Left ventricle myocardium superior (tissue), 1 donor: ENCODE measurements at regions not wholly inside any gene's neighbourhood (a gene's known extent, or its start where the extent isn't known, plus 50 kb on each side); places are given as distances from the start of the nearest gene placed in this dataset.
A peak's percentile ranks its signal among the peaks of the same experiment; 100 is the strongest.

ENCODE experiments used
- ATAC-seq: fragments of 200-7000 bp; cut with Tn5 transposase; one replicate; pipeline ENCODE4 v1.9.1; 2020; ENCODE audit warnings: mild to moderate bottlenecking, moderate library complexity
- DNase-seq: peaks from one replicate; pipeline ENCODE4 v3.0.0-alpha.2; 2020
- intact Hi-C: fragments of 100-400 bp; cut with micrococcal nuclease; formaldehyde crosslinking; loops from one replicate; pipeline ENCODE4 v1.11.0; 2022
- donor health status: DM: no; HTN: yes; CAD: no; lungs with severe emphysema.

- ATAC-seq (no peak), DNase-seq (no peak)
- intact Hi-C loops: no loop called here
Measured at GRCh38 chr3:189531271-189531670, 99.9 kb upstream of the TP63 start.

- intact Hi-C loops: no loop called here
- no peak for DNase-seq
- ATAC-seq: no peak
Measured at GRCh38 chr3:189534531-189534930, 96.7 kb upstream of the TP63 start.

- intact Hi-C loops: no loop called here
- no peak for ATAC-seq
- DNase-seq: no peak
Measured at GRCh38 chr3:189537135-189537534, 94.1 kb upstream of the TP63 start.

GRCh38 chr3:189547448-189547847 lies 83.7 kb upstream of the TP63 start:
- no peak for ATAC-seq
- no peak for DNase-seq
- intact Hi-C loops: no loop called here

- ATAC-seq (no peak), DNase-seq (no peak)
- intact Hi-C loops: no loop called here
Measured at GRCh38 chr3:189548053-189548452, 83.1 kb upstream of the TP63 start.

- no peak for ATAC-seq
- DNase-seq: no peak
- intact Hi-C loops: no loop called here
Measured at GRCh38 chr3:189551007-189551406, 80.2 kb upstream of the TP63 start.

- no peak for DNase-seq
- intact Hi-C loops: no loop called here
- no peak for ATAC-seq
Measured at GRCh38 chr3:189554868-189555557, 76.2 kb upstream of the TP63 start.

GRCh38 chr3:189555558-189555881 lies 75.7 kb upstream of the TP63 start:
- intact Hi-C loops: no loop called here
- ATAC-seq: no peak
- peak; percentile 20 for DNase-seq

GRCh38 chr3:189557824-189558223 lies 73.4 kb upstream of the TP63 start:
- no peak for ATAC-seq
- DNase-seq: no peak
- intact Hi-C loops: no loop called here

- DNase-seq (no peak), ATAC-seq (no peak)
- intact Hi-C loops: no loop called here
Measured at GRCh38 chr3:189561256-189561655, 69.9 kb upstream of the TP63 start.

GRCh38 chr3:189563853-189564563 lies 67.2 kb upstream of the TP63 start:
- ATAC-seq (no peak), DNase-seq (no peak)
- intact Hi-C loops: no loop called here

GRCh38 chr3:189566550-189567130 lies 64.5 kb upstream of the TP63 start:
- no peak for ATAC-seq
- intact Hi-C loops: no loop called here
- no peak for DNase-seq

- DNase-seq (no peak), ATAC-seq (no peak)
- intact Hi-C loops: no loop called here
Measured at GRCh38 chr3:189567322-189567721, 63.9 kb upstream of the TP63 start.

- DNase-seq (no peak), ATAC-seq (no peak)
- intact Hi-C loops: no loop called here
Measured at GRCh38 chr3:189567766-189568420, 63.3 kb upstream of the TP63 start.

- no peak for DNase-seq
- intact Hi-C loops: no loop called here
- ATAC-seq: no peak
Measured at GRCh38 chr3:189568961-189569360, 62.2 kb upstream of the TP63 start.

GRCh38 chr3:189569473-189569872 lies 61.7 kb upstream of the TP63 start:
- DNase-seq: no peak
- intact Hi-C loops: no loop called here
- ATAC-seq: no peak

GRCh38 chr3:189570916-189571315 lies 60.3 kb upstream of the TP63 start:
- no peak for DNase-seq
- no peak for ATAC-seq
- intact Hi-C loops: no loop called here

GRCh38 chr3:189572249-189572648 lies 58.9 kb upstream of the TP63 start:
- intact Hi-C loops: no loop called here
- ATAC-seq (no peak), DNase-seq (no peak)

GRCh38 chr3:189573004-189573403 lies 58.2 kb upstream of the TP63 start:
- ATAC-seq (no peak), DNase-seq (no peak)
- intact Hi-C loops: no loop called here

- DNase-seq (no peak), ATAC-seq (no peak)
- intact Hi-C loops: no loop called here
Measured at GRCh38 chr3:189576486-189576885, 54.7 kb upstream of the TP63 start.
